ENCODE measurements at regions not wholly inside any gene's neighbourhood (a gene's known extent, or its start where the extent isn't known, plus 50 kb on each side); places are given as distances from the start of the nearest gene placed in this dataset.

DNA sequence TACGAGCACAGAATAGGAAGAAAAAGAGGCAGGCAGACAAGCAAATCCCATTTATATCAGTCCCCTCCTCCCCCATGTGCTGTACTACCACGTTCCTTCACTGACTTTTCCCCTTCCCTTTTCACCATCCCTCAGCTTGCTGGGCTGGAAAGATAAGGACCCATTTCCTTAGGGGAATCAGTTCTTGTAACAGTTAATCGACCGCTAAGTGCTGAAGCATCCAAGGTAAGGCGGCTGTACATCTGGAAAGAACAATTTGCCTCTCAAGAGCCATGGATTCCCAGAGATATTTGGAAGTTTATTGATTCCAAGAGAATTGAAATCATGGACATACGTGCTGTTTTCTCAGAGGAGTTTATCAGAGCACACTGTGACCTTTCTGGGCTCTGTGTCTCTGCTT, 1688.0 kb downstream of the STIM2 start:
- no peak for DNase-seq

DNA sequence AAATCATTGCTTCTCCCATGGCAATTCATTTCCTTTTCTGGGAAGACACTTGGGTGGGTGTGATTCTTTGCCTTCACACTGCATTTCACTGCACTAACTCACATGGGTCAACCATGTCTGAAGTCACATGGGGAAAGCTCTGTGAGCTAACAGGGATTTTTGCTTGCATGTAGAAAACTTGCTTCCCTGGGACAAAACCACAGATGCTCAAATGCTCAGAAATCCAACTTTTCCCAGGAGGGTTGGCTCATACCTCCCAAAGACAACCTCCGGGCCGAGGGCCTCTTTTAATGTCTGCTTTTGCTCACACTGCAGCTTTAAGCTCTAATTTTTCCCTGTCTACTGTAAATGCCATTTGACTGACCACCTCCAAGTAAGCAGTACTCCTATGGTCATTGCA, 1695.2 kb downstream of the STIM2 start:
- DNase-seq: no peak

DNA sequence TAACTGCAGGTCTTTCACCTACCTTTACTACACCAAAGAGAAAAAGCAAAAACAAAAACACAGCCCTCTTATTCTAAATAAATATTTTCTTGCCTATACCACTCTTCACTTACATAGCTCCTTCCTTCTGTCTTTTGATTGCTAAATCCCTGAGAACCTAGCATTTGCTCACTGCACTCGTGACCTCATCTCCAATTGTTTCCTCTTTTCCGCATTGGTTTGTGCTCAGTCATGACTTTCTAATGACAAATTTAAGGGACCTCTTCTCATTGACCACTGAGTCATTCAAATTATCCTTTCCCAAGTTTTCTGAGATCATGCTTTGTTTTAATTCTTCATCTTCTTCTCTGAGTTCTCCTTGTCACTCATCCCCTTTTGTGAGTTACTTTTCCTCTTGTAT, 1697.1 kb downstream of the STIM2 start:
- no peak for DNase-seq

DNA sequence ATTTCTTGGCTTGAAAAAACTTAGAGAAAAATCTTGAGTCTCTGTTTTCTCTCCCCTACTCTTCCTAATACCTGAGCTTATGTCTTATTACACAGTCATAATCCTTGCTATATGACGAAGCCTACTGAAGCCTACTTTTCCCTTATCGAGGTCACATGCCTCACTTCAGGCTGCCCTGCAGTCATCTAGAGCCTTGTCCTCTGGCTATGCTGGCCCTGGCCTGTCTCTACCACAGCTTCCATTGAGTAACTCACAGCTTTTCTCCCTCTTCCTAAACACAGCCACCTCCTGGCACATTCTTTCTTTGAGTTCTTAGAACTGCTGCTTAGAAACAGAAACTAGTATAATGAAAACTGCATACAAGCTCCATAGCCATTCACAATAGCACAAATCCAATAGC, 1698.3 kb downstream of the STIM2 start:
- DNase-seq: no peak

DNA sequence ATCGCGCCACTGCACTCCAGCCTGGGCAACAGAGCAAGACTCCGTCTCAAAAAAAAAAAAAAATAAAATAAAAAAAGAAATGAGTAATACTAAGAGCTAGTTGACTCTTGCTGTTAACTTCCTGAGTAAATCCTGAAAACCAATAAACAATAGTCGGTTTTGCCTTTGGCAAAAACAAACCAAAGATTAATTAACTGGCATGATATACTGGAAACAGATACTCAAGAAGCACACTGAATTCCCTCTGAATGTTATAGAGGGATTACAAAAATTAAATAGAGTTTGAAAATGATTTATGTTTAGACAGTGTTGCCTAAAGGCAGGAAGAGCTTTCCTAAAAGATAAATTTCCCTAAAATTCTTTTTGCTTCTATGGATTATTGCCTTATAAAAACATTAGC, 1702.3 kb downstream of the STIM2 start:
- no peak for DNase-seq

DNA sequence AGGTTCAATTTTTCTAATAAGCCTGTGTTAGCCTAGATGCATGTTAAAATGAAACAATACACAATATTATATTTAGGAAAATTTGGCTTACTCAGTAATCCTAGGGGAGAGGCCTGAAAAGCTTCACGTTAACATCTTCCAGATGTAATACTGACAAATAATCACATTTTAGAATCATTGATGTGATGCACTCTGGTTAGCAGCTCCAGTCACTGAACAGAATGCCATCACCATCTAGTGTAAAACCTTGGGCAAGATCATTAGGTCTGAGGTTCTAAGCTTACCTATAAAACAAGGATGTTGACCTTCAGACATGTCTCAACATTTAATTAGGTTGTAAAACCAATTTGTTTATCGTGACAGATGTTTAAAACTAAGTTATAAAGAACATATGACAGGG, 1704.8 kb downstream of the STIM2 start:
- DNase-seq: no peak

DNA sequence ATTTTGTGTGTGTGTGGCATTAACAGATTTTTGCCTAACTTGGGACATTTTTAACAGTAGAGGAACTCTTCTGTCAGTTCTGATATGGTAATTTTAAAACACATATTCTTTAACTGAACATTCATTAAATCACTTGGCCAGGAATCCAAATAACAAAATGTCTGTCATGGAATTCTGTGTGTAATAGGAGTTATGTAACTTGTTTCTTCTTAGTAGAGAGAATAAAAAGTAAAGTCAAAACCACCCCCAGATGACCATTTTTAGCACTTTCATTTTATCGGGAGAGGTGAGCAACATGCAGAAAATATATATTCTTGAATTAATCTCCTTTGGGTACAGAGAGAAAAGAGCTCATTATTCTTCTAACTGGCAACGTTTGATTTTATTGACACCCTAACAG, 1740.3 kb downstream of the STIM2 start:
- DNase-seq: no peak

DNA sequence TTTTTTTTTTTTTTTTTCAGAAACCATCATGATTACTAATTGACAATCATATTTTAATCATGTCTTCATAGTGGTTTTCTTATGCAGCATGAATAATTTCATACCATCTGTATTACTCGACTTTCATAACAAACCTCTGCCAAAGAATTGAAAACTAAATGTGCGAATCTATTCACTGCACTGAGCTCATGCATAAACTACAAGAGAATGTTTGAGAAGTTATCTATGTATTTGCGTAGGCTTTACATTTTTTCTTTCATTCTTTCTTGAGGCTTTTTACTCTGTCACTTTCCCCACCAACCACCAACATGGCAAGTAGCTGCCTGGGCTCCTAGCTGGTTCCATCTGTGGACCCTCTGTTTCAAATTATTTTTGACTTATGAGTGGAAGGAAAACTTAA, 1761.0 kb downstream of the STIM2 start:
- DNase-seq: no peak

DNA sequence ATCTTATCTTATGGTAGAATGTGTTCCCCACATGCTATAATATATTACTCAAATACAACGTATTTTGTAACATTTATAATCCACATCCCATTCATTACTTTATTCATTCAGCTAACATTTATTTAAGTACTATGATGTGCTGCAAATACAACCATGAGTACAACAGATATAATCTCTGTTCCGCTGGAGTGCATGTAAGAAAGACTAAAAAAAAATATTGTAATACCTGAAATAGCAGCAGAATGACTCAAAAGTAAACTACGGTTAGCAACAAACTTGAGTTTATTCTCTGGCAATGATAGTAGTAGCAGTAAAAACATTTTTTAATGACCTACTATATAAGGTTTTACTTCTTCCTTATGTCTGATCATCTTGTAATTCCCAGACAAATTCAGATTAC, 1776.3 kb downstream of the STIM2 start:
- DNase-seq: no peak

DNA sequence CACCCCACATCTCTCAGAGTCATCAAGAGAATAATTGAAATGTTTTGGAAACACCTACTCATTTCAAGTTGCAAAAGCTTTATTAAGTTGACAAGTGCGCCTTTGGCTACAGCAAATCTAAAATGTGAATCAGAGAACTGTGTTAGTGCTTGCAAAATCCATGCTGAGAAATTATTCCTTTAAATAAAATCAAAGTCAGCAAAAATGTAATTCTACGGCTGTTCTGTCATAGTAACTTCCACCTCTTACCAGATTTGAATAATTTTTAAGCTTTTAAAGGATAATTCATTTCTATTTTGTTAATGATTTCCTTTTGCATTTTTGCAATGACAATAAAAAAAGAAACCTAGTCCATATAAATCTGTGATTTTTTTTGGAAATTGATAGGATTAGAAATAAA, 1779.1 kb downstream of the STIM2 start:
- no peak for DNase-seq

DNA sequence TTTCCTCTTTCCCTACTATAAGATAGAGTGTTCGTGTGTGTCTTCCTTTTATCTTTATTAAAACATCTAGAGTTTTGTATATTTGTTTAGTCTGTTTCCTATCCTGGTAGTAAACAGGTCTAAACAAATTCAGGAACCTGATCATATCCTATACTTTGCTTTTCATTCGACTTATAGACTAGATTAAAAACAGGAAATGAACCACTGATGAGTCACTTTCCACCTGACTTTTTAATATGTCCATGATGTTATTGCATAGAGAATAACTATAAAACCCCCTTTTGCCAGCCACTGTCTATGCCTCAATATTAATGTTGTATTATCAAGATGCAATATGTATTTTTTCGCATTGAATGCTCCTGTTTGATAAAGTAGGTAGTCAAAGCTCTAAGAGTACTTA, 1794.0 kb downstream of the STIM2 start:
- DNase-seq: no peak

DNA sequence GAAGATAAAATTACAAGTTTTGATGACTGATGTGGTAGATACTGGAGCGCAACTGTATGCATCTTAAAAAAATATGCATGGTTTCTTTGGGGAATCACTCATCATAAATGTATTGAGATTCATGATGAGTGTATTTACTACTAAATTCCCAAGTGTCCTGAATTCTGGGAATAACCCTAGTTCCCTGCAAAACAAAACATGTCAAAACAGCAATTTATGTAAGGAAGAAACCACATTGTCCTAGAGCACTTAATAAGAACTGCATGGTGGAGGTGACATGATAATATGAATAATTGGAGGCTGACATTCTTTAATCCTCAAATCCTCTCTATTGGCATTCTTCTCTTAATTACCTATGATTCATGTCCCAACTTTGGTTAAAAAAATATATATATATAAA, 1804.7 kb downstream of the STIM2 start:
- no peak for DNase-seq

DNA sequence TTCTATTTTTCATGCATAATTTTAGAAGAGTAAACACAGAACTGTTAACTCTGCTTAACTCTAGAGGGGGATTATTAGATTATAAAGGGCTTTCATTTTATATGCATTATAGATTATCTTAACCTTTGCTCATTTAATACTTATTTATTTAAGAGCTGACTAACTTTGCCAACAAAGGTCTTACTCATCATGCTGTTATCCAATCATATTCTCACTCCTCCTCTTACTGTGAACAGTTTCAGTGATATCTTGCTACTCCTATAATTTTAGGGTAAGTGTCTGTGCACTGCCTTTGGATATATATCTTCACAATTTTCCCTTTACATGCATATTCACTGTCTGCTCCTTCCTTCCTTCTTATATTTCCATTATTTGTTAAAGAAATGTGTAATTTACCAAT, 1814.9 kb downstream of the STIM2 start:
- DNase-seq: no peak

DNA sequence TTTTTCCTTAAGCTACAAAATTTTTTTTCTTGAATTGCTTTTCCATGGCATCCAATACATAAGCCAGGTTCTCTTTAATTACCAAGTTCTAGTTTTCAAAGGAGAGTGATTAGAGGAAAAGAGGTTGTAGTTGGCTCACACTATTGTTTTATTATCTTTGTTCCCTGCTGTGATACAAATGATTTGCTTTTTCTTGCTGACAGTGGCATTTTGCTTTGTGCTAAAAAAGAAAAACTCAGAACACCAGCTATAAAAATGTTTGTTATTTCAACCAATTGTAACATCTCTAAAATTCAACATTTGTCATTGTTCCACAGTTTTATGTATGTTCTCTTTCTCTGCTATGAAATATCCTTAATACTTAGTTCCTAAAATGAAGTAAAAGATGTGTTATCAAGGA, 1817.2 kb downstream of the STIM2 start:
- no peak for DNase-seq

DNA sequence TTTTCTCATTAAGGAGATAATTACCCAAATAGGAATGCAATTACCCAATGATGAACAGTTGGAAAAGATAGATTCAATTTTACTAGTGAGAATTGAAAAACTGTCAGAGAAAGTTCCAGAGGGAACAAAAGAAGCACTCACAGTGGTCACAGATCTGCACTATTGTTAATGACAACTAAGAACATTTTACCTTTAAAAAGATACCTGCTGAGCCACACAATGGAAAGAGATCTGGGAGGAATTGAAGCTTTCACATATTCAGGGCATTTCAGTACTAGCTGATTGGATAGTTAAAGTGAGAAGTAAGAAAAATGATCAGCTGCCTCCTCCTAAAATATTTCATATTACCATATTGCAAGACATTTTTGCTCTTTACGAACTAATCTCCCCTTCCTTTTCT, 1822.2 kb downstream of the STIM2 start:
- DNase-seq: no peak

DNA sequence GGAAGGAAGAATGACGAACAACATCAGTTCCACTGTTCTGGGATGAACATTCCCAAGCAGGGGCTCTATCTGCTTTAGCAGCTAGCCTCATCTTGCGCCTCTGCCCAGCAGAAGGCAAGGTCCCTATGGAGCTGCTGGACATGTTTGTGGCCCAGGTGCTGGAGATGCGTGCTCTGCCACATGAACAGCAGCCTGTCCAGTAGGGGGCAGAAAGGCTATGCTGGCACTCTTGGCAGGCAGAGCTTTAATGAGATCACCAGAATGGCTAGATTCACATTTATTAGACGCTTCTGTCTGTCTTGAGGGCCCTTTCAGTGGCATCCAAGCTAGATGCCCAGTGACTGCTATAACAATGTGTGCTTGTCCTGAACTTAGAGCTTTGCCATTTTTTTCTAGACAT, 1826.0 kb downstream of the STIM2 start:
- DNase-seq: no peak

DNA sequence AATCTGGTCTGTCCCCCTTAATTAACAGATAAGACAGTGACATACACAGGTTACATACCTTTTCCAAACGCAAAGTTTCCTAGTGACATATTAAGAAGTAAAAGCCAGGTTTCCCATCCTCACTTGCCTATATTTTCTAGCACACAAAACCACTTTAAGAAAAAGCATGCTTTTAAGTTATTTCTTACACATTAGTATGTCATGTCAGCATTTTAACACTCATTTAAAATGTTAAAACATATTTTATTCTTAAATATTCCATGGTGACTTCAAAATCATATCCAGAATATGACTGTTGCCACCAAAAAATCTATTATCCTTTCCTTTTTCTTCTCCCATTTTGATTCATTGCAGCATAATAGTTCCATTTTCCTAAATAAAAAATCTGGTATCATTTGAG, 1830.2 kb downstream of the STIM2 start:
- DNase-seq: no peak

DNA sequence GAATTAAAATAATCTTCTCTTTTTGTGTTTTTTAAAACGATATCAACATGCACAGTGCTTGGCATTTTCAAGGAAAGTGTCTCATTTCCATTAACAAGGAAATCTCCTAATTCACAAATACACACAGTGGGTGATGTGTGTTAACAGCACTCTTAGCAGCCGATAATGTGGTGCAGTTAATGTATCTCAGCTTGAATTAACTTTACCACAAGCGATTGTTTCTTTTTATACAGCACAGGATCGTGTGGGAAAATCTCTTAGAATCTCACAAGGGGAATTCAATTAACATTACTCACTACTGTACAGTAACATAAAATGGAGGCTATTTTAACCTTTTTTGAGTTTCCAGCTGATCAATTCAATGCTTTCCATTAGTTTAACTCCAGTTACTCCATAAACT, 1841.9 kb downstream of the STIM2 start:
- DNase-seq: no peak

DNA sequence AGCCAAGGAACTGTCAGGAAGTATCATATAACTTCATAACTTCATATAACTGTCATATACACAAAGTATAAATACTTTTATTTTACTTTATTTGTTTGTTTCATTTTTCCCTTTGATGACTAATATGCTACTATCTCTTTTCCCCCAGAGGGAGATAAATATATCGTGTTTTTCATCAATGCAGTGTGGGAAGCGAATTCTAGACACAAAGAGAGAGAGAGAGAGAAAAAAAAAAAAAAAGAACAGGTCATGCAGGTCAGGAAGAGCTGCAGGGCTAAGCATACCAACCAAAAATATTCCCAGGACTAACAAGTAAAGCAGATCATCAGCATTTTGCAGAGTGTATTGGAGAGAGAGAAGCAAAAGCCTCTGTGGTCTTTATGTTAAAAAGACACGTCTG, 1849.2 kb downstream of the STIM2 start:
- no peak for DNase-seq

DNA sequence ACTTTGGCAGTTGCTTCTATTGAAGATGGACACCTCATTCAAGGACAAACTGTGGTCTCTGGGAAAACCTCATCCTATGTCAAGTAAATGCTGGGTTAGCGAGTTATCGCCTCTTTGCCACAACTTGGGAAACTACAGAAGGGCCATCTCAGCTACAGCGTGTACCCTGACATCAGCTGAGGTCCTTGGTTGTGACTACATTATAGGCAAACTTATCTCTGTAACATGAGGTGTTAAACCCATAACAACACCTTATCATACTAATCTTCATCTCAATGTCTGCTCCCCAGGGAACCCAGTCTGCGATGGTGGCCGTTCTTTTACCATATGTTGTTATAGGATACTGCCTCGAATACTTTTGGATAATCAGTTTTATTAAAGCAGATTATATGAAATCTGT, 1862.7 kb downstream of the STIM2 start:
- DNase-seq: no peak

DNA sequence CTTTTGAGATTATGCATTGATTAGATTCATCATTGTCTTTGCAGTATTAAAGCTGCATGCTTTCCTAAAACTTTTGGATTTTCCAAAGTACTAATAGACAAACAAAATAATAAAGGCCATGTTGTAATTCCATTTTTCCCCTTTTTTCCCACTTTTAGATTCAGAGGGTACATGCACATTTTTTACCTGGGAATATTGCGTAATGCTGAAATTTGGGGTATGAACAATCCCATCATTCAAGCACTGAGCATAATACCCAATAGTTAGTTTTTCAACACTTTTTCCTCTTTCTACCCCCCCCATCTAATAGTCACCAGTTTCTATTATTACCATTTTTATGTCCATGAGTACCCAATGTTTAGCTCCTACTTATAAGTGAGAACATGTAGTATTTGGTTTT, 1863.6 kb downstream of the STIM2 start:
- DNase-seq: no peak

DNA sequence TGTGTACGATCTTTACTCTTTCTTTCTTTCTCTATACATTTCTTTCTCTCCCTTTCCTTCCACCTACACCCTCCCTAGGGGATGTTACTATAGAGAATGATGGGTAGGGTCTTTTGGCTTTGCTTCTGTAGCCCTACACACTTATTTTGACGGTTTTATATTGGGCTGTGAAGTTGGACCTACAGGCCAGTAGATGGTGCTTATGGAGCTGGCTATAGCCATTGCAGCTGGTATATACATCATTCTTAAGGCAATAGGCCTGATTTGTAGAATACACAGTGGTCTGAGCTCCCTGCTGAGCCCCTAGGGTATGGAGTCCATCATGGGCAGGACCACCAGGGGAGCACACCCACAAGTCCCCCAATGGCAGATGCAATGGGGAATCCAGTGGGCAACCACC, 1869.7 kb downstream of the STIM2 start:
- no peak for DNase-seq

DNA sequence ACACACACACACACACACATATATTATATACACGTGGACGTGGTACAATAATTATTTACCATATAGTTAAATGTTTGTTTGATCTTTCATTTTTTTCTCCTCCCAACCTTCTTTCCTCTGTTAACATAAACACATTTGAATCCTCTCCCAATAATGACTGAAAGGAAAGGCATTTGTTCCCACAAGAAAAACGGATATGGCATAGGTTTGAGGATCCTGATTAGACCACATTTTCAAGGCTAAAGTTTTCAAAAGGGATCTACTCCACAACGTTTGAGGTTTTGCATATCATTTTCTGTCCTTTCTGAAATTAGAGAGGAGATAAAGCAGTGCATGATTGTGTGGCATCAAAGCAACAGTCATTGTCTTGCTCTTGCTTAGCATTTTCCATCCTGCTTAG, 1883.4 kb downstream of the STIM2 start:
- no peak for DNase-seq

DNA sequence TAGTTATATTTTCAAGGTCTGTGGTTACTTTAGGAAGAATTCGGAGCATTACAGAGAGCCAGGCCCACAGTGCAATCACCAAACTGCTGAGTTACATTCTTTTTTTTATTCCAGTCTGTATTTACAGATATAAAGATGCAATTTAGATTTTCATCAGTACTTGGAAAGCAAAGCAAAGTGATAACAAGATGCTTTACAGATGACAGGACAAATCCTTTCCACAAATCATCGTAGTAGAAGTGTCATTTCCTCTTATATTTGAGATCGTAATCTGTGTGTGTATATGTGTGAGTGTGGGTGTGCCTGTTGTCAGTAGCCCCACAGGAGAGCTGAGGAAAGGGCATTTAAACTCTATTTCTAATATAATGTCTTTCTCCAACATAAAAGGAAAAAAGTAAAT, 1893.7 kb downstream of the STIM2 start:
- no peak for DNase-seq

DNA sequence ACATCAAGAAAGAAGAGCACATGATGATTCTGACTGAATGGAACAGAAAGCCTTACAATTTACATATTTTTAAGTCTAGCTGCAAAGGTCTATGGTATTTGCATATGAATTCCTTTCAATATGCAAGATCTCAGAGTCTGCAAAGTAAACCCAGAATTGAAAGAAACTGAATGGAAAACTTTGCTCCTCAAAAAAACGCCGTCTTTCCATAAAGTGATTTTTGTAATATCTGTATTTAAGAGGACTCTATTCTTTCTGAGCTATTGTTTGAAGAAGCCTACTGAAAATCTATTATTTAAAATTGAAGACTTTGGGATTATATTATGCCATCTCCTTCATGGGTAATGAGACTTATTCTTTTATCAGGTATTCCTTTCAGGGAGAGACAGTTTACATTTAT, 1894.4 kb downstream of the STIM2 start:
- DNase-seq: no peak

DNA sequence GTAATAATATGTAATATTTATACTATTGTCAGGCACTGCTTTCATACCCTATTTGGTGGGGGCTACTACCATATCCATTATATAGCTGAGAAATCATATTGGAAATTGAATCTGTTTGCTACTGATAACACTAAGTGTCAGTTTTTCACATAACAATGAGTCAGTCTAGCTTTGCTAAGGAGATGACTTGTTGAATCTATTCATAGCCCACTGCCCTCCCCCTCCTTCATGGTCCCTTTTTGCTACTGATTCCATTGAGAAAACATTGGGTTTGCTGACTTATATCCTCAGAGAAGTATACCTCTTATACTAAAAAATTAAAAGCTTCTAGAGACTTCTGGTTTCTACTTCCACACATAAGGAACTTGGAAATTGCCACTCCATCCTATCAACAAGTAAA, 1898.4 kb downstream of the STIM2 start:
- no peak for DNase-seq

DNA sequence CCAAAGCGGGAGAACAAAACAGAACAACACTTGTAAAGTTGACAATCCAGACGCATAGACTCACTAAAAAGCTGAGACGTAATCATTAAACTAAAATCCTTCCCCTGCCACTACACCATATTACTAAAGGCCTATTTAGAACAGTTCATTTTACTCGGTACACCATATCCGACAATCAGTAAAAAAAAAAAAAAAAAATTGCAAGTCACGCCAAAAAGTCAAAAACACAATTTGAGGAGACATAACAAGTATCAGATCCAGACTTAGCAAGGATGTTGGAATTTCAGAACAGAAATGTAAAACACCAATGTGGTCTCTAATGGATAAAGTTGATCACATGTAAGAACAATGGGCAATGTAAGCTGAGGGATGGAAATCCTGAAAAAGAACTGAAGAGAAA, 1899.4 kb downstream of the STIM2 start:
- DNase-seq: no peak

Data from activated T-cell treated with anti-CD3 and anti-CD28 coated beads, Interleukin-2, amount 50 U/mL, for 1 hour (primary cell).